Left renal cortex interstitium (tissue), 4 donors: ENCODE measurements at regions not wholly inside any gene's neighbourhood (a gene's known extent, or its start where the extent isn't known, plus 50 kb on each side); places are given as distances from the start of the nearest gene placed in this dataset.
"Not testable (repeated sequence)": the region's sequence is repeated elsewhere in the genome, so short reads cannot be mapped to it uniquely, and the experiment has no call there.

Experiments
- DNase-seq, 4 donors: peaks; one replicate each; pipeline ENCODE4 v3.0.0-alpha.2; 2013; ENCODE audit warnings: low read depth in 4 of 4, low spot score in 2 of 4, missing footprints in 1 of 4

GRCh38 chr4:167802463-167803212 is 289.7 kb upstream of the ANXA10 start:
- no peak for DNase-seq

- DNase-seq: no peak
Measured at GRCh38 chr4:167811958-167812357, 280.4 kb upstream of the ANXA10 start.

- DNase-seq: no peak
Measured at GRCh38 chr4:167826281-167826680, 266.1 kb upstream of the ANXA10 start.

GRCh38 chr4:167831855-167832254 is 260.5 kb upstream of the ANXA10 start:
- no peak for DNase-seq

GRCh38 chr4:167838686-167839085 is 253.7 kb upstream of the ANXA10 start:
- DNase-seq: no peak

GRCh38 chr4:167842487-167842886 is 249.8 kb upstream of the ANXA10 start:
- DNase-seq: no peak

- no peak for DNase-seq
Measured at GRCh38 chr4:167854881-167855280, 237.5 kb upstream of the ANXA10 start.

- not testable (repeated sequence) for DNase-seq
Measured at GRCh38 chr4:167858127-167858526, 234.2 kb upstream of the ANXA10 start.

- no peak for DNase-seq
Measured at GRCh38 chr4:167867191-167867590, 225.1 kb upstream of the ANXA10 start.

GRCh38 chr4:167868163-167868562 is 224.2 kb upstream of the ANXA10 start:
- DNase-seq: no peak

- no peak for DNase-seq
Measured at GRCh38 chr4:167873496-167873895, 218.8 kb upstream of the ANXA10 start.

GRCh38 chr4:167876091-167876490 is 216.2 kb upstream of the ANXA10 start:
- not testable (repeated sequence) for DNase-seq

- DNase-seq: not testable (repeated sequence)
Measured at GRCh38 chr4:167877826-167878225, 214.5 kb upstream of the ANXA10 start.

GRCh38 chr4:167883266-167883665 is 209.1 kb upstream of the ANXA10 start:
- DNase-seq: no peak

- no peak for DNase-seq
Measured at GRCh38 chr4:167885071-167885470, 207.3 kb upstream of the ANXA10 start.

- DNase-seq: no peak
Measured at GRCh38 chr4:167885872-167886271, 206.5 kb upstream of the ANXA10 start.

GRCh38 chr4:167887726-167888125 is 204.6 kb upstream of the ANXA10 start:
- DNase-seq: no peak

GRCh38 chr4:167890226-167890625 is 202.1 kb upstream of the ANXA10 start:
- no peak for DNase-seq

- no peak for DNase-seq
Measured at GRCh38 chr4:167893531-167893930, 198.8 kb upstream of the ANXA10 start.

GRCh38 chr4:167896260-167896659 is 196.1 kb upstream of the ANXA10 start:
- not testable (repeated sequence) for DNase-seq

GRCh38 chr4:167897116-167897515 is 195.2 kb upstream of the ANXA10 start:
- no peak for DNase-seq

GRCh38 chr4:167903291-167903721 is 189.0 kb upstream of the ANXA10 start:
- no peak for DNase-seq

GRCh38 chr4:167906851-167907250 is 185.5 kb upstream of the ANXA10 start:
- no peak for DNase-seq
